ENCODE measurements at regions not wholly inside any gene's neighbourhood (a gene's known extent, or its start where the extent isn't known, plus 50 kb on each side); places are given as distances from the start of the nearest gene placed in this dataset.
"Not testable (repeated sequence)": the region's sequence is repeated elsewhere in the genome, so short reads cannot be mapped to it uniquely, and the experiment has no call there.

- not testable (repeated sequence) for TF ChIP-seq CTCF, POLR2A (IDR thresholded peaks at IDR 0.05)
These were observed 1172.7 kb upstream of the PCDH10 start for GRCh38 chr4:131976133-131977002.
